K562 (cell line): ENCODE measurements at regions not wholly inside any gene's neighbourhood (a gene's known extent, or its start where the extent isn't known, plus 50 kb on each side); places are given as distances from the start of the nearest gene placed in this dataset.

ENCODE experiments used
- ATAC-seq: fragments of 200-7000 bp; cut with Tn5 transposase; 3 replicates; pipeline ENCODE4 v1.9.1; 2020; ENCODE audit warnings: moderate library complexity
- BruUV-seq: library from RNA; stranded (reverse); fragments of 400-500 nt; replicated peaks from 2 replicates; lab custom pipeline; 2021; lab: Mats Ljungman, UMichigan
- CTCF ChIA-PET: fragments of 300-600 bp; formaldehyde crosslinking; extraction: SDS; loops from one replicate; lab custom pipeline; 2021; ENCODE audit warnings: low intra/inter-chr PET ratio; lab: Yijun Ruan, JAX
- POLR2A ChIA-PET: fragments of 300-600, 350-650 bp; sonication (Branson Sonifier 250); formaldehyde crosslinking; extraction: SDS; loops from one replicate; lab custom pipeline; 2021; ENCODE audit warnings: antibody characterized with exemption, inconsistent platforms; lab: Yijun Ruan, JAX
- DNase-seq, 4 experiments: peaks; one replicate each; pipeline versions ENCODE4 v3.0.0 to v3.0.0-alpha.2; 2011 to 2018; ENCODE audit warnings: low spot score in 3 of 4, mixed read lengths in 3 of 4; ENCODE audit errors: extremely low read depth in 1 of 4
- FAIRE-seq: peaks from 2 replicates; lab custom pipeline; 2011; peaks lifted over from hg19 to GRCh38; lab: Jason Lieb, UNC
- H2AFZ ChIP-seq: 2 replicates; pipeline ENCODE4 v1.6.0; 2011; ENCODE audit warnings: low read depth, low read length, control low read depth, inconsistent platforms
- H3K27ac ChIP-seq: fragments of 200-600 bp; 3 replicates; pipeline ENCODE4 v1.8.0; 2011; ENCODE audit warnings: low read depth, mild to moderate bottlenecking, control low read depth, inconsistent platforms, low read length, moderate library complexity, mixed read lengths; ENCODE audit errors: extremely low read depth
- H3K27me3 ChIP-seq, 2 experiments: fragments of 300-600 bp in 1 of 2; 2 replicates in 1 of 2; 3 replicates in 1 of 2; pipeline versions ENCODE4 v1.6.0 to v1.8.0; 2011; ENCODE audit warnings: inconsistent platforms in 2 of 2, low read length in 2 of 2, mild to moderate bottlenecking in 1 of 2, mixed read lengths in 1 of 2, moderate library complexity in 1 of 2; ENCODE audit not compliant: control insufficient read depth in 2 of 2, insufficient read depth in 2 of 2
- H3K36me3 ChIP-seq: fragments of 300-600 bp; 3 replicates; pipeline ENCODE4 v1.8.0; 2011; ENCODE audit warnings: mild to moderate bottlenecking, low read length, inconsistent platforms; ENCODE audit not compliant: control insufficient read depth, insufficient read depth
- H3K4me1 ChIP-seq, 2 experiments: fragments of 200-600 bp in 1 of 2; replicated peaks in 1 of 2; 2 replicates in 1 of 2; 3 replicates in 1 of 2; pipeline versions ENCODE4 v1.5.1 to v1.8.0; 2011; ENCODE audit warnings: inconsistent platforms in 2 of 2, low read length in 2 of 2, mild to moderate bottlenecking in 1 of 2, mixed read lengths in 1 of 2, moderate library complexity in 1 of 2; ENCODE audit not compliant: control insufficient read depth in 2 of 2, insufficient read depth in 2 of 2
- H3K4me2 ChIP-seq: 2 replicates; pipeline ENCODE4 v1.6.1; 2011; ENCODE audit warnings: low read length, control low read depth, inconsistent platforms, mixed read lengths; ENCODE audit not compliant: insufficient read depth
- H3K4me3 ChIP-seq: fragments of 200-600 bp; sonication (generic), shearing (Covaris generic); 2 replicates; pipeline ENCODE4 v1.5.1; 2016; ENCODE audit warnings: control low read depth, inconsistent platforms
- H3K79me2 ChIP-seq: fragments of 200-600 bp; 3 replicates; pipeline ENCODE4 v1.8.0; 2011; ENCODE audit warnings: low read length, inconsistent platforms; ENCODE audit not compliant: control insufficient read depth, insufficient read depth
- H3K9ac ChIP-seq, 2 experiments: 2 replicates each; pipeline versions ENCODE4 v1.6.0 to v1.6.1; 2011; ENCODE audit warnings: low read depth in 2 of 2, low read length in 2 of 2, control low read depth in 1 of 2, inconsistent platforms in 1 of 2, mild to moderate bottlenecking in 1 of 2, mixed read lengths in 1 of 2; ENCODE audit not compliant: insufficient read depth in 1 of 2
- H3K9me1 ChIP-seq: one replicate; pipeline ENCODE4 v1.6.0; 2011; ENCODE audit warnings: inconsistent platforms, mild to moderate bottlenecking, low read length, moderate library complexity; ENCODE audit not compliant: control insufficient read depth, insufficient read depth
- H3K9me3 ChIP-seq: replicated peaks from 2 replicates; pipeline ENCODE4 v1.5.1; 2011; ENCODE audit warnings: low read depth, low read length, inconsistent platforms; ENCODE audit not compliant: control insufficient read depth, insufficient read depth
- H4K20me1 ChIP-seq: replicated peaks from 2 replicates; pipeline ENCODE4 v1.6.1; 2011; ENCODE audit warnings: low read length, inconsistent platforms, mixed read lengths; ENCODE audit not compliant: control insufficient read depth, insufficient read depth
- CBX3 ChIP-seq, 2 experiments: IDR thresholded peaks; 1 replicate in 1 of 2; 2 replicates in 1 of 2; pipeline ENCODE4 v1.6.1; 2012; ENCODE audit warnings: inconsistent platforms in 2 of 2, low read length in 2 of 2, borderline replicate concordance in 1 of 2, control low read depth in 1 of 2
- EHMT2 ChIP-seq: fragments of 450-650 bp; IDR thresholded peaks from 2 replicates; pipeline ENCODE4 v1.6.1; 2018; ENCODE audit warnings: antibody characterized with exemption
- MCM7 ChIP-seq, 2 experiments: fragments of 450-650 bp; IDR thresholded peaks; 2 replicates each; pipeline ENCODE4 v1.6.1; 2016 to 2018
- RHOXF2B ChIP-seq: fragments of 250-450 bp; sonication (Bioruptor Pico); conservative IDR thresholded peaks from 2 replicates; pipeline ENCODE4 v1.5.1; 2021
- TCF7 ChIP-seq: sonication (generic); IDR thresholded peaks from 2 replicates; pipeline ENCODE4 v1.6.1; 2016; ENCODE audit warnings: antibody characterized with exemption, borderline replicate concordance
- WGBS: fragments of 100-300 bp; shearing (Covaris generic); methylation state at CpG from one replicate; pipeline ENCODE4 v1.1.6; 2016; ENCODE audit warnings: low coverage, mixed read lengths; ENCODE audit not compliant: insufficient coverage; ENCODE audit errors: missing lambda C conversion rate; 5-methylcytosine and 5-hydroxymethylcytosine counted together
- in situ Hi-C: fragments of 300-500 bp; cut with MboI; formaldehyde crosslinking; loops from 4 replicates; pipeline ENCODE4 v1.15.0; 2018; ENCODE audit warnings: inconsistent platforms, mixed read lengths
- intact Hi-C: fragments of 100-400 bp; cut with micrococcal nuclease; formaldehyde crosslinking; loops from 2 replicates; pipeline ENCODE4 v1.14.2; 2022
- TF ChIP-seq, protein P1 (sequence below): sonication (generic); formaldehyde crosslinking; IDR thresholded peaks from 2 replicates; pipeline ENCODE4 v1.8.0; 2022; ENCODE audit warnings: mild to moderate bottlenecking, low read depth, missing genetic modification reagents
- TF ChIP-seq, protein P2 (sequence below): sonication (generic); formaldehyde crosslinking; IDR thresholded peaks from 2 replicates; pipeline ENCODE4 v1.8.1; 2023; ENCODE audit warnings: mild to moderate bottlenecking, missing genetic modification reagents
- TF ChIP-seq, protein P3 (sequence below), 2 experiments: fragments of 450-650 bp in 1 of 2; sonication (generic) in 1 of 2; formaldehyde crosslinking in 1 of 2; IDR thresholded peaks; 2 replicates each; pipeline versions ENCODE4 v1.7.1 to v1.9.0; 2016 to 2022; ENCODE audit warnings: inconsistent platforms in 1 of 2, mild to moderate bottlenecking in 1 of 2, missing genetic modification reagents in 1 of 2

DNA sequence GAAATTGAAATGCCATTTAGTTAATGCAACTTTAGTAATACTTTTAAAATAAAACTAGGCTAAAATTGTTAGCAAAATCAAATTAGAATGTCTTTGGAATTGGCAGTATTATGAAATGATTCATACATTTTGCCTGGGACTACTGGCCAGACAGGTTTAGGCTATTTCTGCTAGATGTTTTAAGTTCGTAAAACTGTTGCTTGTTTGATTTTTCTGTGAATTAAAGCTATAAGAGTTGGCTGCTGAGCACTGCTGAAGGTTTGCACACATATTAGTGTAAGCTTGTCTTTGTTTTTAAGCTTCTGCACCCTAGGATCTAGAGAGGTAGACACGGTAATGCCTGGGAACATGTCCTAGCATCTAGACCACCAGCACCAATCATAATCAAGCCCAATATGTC, 1094.6 kb upstream of the ADGRL4 start:
- ATAC-seq (no peak), FAIRE-seq (no peak), DNase-seq (no peak)
- H3K36me3 ChIP-seq: no peaks in the 10 kb centered on the region
- no peaks in the 10 kb centered on the region for H3K9me3 ChIP-seq
- no peaks in the 10 kb centered on the region for H3K79me2 ChIP-seq
- H3K4me3 ChIP-seq: no peak overlapping the region
- H3K9ac ChIP-seq: no peak overlapping the region
- H2AFZ ChIP-seq: no peak overlapping the region
- POLR2A ChIA-PET: no interaction called here
- in situ Hi-C loops (no loop called here), intact Hi-C loops (no loop called here)
- CTCF ChIA-PET: no interaction called here
- no peak overlapping the region for H3K4me2 ChIP-seq
- no peaks in the 10 kb centered on the region for H3K27me3 ChIP-seq
- no TSS peak for BruUV-seq
- no peaks in the 10 kb centered on the region for H3K4me1 ChIP-seq
- H3K27ac ChIP-seq: no peak overlapping the region
- no peaks in the 10 kb centered on the region for H3K9me1 ChIP-seq
- 0% methylated on average over 2 of the region's 2 CpGs for WGBS
- no peaks in the 10 kb centered on the region for H4K20me1 ChIP-seq
- TF ChIP-seq, protein P1, sequence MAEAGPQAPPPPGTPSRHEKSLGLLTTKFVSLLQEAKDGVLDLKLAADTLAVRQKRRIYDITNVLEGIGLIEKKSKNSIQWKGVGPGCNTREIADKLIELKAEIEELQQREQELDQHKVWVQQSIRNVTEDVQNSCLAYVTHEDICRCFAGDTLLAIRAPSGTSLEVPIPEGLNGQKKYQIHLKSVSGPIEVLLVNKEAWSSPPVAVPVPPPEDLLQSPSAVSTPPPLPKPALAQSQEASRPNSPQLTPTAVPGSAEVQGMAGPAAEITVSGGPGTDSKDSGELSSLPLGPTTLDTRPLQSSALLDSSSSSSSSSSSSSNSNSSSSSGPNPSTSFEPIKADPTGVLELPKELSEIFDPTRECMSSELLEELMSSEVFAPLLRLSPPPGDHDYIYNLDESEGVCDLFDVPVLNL (CRISPR knock-in tag): no peak
- TF ChIP-seq CBX3 (IDR thresholded peaks at IDR 0.05; ENCODE audit: borderline replicate concordance in 1 of 2, low read length in 2 of 2) (no peak), TCF7 (no peak), MCM7 (IDR thresholded peaks at IDR 0.05) (no peak), EHMT2 (no peak), RHOXF2B (no peak)
- TF ChIP-seq, protein P2, sequence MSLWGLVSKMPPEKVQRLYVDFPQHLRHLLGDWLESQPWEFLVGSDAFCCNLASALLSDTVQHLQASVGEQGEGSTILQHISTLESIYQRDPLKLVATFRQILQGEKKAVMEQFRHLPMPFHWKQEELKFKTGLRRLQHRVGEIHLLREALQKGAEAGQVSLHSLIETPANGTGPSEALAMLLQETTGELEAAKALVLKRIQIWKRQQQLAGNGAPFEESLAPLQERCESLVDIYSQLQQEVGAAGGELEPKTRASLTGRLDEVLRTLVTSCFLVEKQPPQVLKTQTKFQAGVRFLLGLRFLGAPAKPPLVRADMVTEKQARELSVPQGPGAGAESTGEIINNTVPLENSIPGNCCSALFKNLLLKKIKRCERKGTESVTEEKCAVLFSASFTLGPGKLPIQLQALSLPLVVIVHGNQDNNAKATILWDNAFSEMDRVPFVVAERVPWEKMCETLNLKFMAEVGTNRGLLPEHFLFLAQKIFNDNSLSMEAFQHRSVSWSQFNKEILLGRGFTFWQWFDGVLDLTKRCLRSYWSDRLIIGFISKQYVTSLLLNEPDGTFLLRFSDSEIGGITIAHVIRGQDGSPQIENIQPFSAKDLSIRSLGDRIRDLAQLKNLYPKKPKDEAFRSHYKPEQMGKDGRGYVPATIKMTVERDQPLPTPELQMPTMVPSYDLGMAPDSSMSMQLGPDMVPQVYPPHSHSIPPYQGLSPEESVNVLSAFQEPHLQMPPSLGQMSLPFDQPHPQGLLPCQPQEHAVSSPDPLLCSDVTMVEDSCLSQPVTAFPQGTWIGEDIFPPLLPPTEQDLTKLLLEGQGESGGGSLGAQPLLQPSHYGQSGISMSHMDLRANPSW (CRISPR knock-in tag): no peak
- TF ChIP-seq, protein P3, sequence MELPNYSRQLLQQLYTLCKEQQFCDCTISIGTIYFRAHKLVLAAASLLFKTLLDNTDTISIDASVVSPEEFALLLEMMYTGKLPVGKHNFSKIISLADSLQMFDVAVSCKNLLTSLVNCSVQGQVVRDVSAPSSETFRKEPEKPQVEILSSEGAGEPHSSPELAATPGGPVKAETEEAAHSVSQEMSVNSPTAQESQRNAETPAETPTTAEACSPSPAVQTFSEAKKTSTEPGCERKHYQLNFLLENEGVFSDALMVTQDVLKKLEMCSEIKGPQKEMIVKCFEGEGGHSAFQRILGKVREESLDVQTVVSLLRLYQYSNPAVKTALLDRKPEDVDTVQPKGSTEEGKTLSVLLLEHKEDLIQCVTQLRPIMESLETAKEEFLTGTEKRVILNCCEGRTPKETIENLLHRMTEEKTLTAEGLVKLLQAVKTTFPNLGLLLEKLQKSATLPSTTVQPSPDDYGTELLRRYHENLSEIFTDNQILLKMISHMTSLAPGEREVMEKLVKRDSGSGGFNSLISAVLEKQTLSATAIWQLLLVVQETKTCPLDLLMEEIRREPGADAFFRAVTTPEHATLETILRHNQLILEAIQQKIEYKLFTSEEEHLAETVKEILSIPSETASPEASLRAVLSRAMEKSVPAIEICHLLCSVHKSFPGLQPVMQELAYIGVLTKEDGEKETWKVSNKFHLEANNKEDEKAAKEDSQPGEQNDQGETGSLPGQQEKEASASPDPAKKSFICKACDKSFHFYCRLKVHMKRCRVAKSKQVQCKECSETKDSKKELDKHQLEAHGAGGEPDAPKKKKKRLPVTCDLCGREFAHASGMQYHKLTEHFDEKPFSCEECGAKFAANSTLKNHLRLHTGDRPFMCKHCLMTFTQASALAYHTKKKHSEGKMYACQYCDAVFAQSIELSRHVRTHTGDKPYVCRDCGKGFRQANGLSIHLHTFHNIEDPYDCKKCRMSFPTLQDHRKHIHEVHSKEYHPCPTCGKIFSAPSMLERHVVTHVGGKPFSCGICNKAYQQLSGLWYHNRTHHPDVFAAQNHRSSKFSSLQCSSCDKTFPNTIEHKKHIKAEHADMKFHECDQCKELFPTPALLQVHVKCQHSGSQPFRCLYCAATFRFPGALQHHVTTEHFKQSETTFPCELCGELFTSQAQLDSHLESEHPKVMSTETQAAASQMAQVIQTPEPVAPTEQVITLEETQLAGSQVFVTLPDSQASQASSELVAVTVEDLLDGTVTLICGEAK (IDR thresholded peaks at IDR 0.05): no peak
- TF ChIP-seq, protein P3 (CRISPR knock-in tag; IDR thresholded peaks at IDR 0.05): no peak
